GM06990 (cell line): ENCODE measurements at regions not wholly inside any gene's neighbourhood (a gene's known extent, or its start where the extent isn't known, plus 50 kb on each side); places are given as distances from the start of the nearest gene placed in this dataset.

Experiments used
- DNase-seq: peaks from one replicate; pipeline ENCODE4 v3.0.0-alpha.2; 2011; ENCODE audit not compliant: insufficient read length; ENCODE audit errors: extremely low read depth
- H3K27me3 ChIP-seq: replicated peaks from 2 replicates; pipeline ENCODE4 v1.6.0; 2011; ENCODE audit warnings: low read length; ENCODE audit not compliant: control insufficient read depth, insufficient read depth
- H3K36me3 ChIP-seq: 2 replicates; pipeline ENCODE4 v1.5.1; 2011; ENCODE audit warnings: low read length; ENCODE audit not compliant: control insufficient read depth, insufficient read depth
- H3K4me3 ChIP-seq: replicated peaks from 2 replicates; pipeline ENCODE4 v1.5.1; 2011; ENCODE audit warnings: low read depth, mild to moderate bottlenecking, control low read depth, low read length
- TF ChIP-seq, protein P1 (sequence below): IDR thresholded peaks from 2 replicates; pipeline ENCODE4 v1.5.1; 2011; ENCODE audit warnings: low read length, control low read depth, mild to moderate bottlenecking, inconsistent platforms; ENCODE audit not compliant: insufficient read depth, poor library complexity, severe bottlenecking

GRCh38 chr1:185498207-185498606, 181.2 kb upstream of the IVNS1ABP start:
- H3K4me3 ChIP-seq: no peak overlapping the region
- H3K27me3 ChIP-seq: no peaks in the 10 kb centered on the region
- no peak for DNase-seq
- H3K36me3 ChIP-seq: no peaks in the 10 kb centered on the region
- TF ChIP-seq, protein P1, sequence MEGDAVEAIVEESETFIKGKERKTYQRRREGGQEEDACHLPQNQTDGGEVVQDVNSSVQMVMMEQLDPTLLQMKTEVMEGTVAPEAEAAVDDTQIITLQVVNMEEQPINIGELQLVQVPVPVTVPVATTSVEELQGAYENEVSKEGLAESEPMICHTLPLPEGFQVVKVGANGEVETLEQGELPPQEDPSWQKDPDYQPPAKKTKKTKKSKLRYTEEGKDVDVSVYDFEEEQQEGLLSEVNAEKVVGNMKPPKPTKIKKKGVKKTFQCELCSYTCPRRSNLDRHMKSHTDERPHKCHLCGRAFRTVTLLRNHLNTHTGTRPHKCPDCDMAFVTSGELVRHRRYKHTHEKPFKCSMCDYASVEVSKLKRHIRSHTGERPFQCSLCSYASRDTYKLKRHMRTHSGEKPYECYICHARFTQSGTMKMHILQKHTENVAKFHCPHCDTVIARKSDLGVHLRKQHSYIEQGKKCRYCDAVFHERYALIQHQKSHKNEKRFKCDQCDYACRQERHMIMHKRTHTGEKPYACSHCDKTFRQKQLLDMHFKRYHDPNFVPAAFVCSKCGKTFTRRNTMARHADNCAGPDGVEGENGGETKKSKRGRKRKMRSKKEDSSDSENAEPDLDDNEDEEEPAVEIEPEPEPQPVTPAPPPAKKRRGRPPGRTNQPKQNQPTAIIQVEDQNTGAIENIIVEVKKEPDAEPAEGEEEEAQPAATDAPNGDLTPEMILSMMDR: no peak

DNA sequence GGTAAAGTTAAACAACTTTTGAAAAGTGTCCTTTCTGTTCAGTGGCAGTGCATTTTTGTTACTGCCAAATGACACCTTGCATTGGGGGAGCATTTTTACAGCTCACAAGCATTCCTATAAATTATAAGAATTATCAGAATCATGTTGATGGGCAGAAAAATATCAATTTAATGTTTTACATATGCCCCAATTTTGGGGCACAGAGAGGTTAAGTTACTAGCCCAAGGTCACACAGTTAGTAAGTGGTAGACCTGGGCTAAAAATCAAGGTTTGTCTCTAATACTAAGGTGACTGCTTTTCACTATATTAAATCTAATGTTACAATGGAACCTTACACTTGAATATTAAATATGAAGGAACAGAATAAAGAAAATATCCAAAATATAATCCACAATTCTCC, 180.1 kb upstream of the IVNS1ABP start:
- no peak overlapping the region for H3K4me3 ChIP-seq

GRCh38 chr1:185495898-185496297, 178.9 kb upstream of the IVNS1ABP start:
- TF ChIP-seq, protein P1: no peak
- H3K36me3 ChIP-seq: no peaks in the 10 kb centered on the region
- H3K4me3 ChIP-seq: no peak overlapping the region
- H3K27me3 ChIP-seq: no peaks in the 10 kb centered on the region
- DNase-seq: no peak

More for the DNA sequence above, 180.1 kb upstream of the IVNS1ABP start:
- DNase-seq: no peak
- TF ChIP-seq, protein P1: no peak
- Histone ChIP-seq H3K27me3 (no peaks in the 10 kb centered on the region), H3K36me3 (no peaks in the 10 kb centered on the region)

- TF ChIP-seq, protein P1: no peak
- H3K4me3 ChIP-seq: no peak overlapping the region
Measured at GRCh38 chr1:185495007-185495406, 178.0 kb upstream of the IVNS1ABP start.

DNA sequence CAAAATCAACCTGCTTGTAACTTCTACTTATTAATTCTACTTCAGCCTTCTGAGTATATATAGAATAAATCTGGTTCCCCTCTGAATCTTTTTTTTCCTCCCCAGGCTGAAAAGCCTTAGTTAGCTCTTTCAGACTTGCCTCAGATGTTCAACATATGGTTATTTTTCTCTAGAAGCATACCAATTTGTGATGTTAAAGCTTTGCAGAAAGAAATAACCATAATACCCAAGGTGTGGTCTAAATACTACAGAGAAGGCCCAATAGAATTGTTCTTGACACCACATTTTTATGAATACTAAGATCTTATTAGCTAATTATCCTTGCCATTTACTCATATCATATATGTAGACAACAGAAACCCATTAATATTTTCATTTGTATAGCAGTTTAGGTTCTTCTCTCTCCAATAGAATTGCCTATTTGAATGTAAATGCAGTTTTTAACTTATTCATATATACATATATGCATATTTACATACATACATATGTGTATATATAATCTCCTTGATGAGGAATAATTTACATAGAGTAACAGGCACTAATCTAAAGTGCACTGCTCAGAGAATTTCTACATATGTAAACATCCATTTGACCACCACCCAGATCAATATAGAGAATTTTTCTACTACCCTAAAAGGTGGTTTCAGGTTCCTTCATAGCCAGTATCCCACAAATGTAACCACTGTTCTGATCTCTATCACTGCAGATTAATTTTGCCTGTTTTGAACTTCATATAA, 175.2 kb upstream of the IVNS1ABP start:
- Histone ChIP-seq H3K4me3 (no peak overlapping the region), H3K36me3 (no peaks in the 10 kb centered on the region), H3K27me3 (no peaks in the 10 kb centered on the region)
- no peak for DNase-seq
- TF ChIP-seq, protein P1: no peak

More at GRCh38 chr1:185495007-185495406, 178.0 kb upstream of the IVNS1ABP start:
- Histone ChIP-seq H3K27me3 (no peaks in the 10 kb centered on the region), H3K36me3 (no peaks in the 10 kb centered on the region)
- no peak for DNase-seq
